SK-N-SH treated with all-trans-retinoic acid at 6 μM for 48 hours (cell line): ENCODE measurements at regions not wholly inside any gene's neighbourhood (a gene's known extent, or its start where the extent isn't known, plus 50 kb on each side); places are given as distances from the start of the nearest gene placed in this dataset.

Experiments
- ATAC-seq: fragments of 200-7000 bp; cut with Tn5 transposase; 3 replicates; pipeline ENCODE4 v1.9.1; 2020; ENCODE audit warnings: mild to moderate bottlenecking, moderate library complexity
- BACH2 ChIP-seq: fragments of 250-450 bp; sonication (Bioruptor Pico); IDR thresholded peaks from 2 replicates; pipeline ENCODE4 v1.9.0; 2021; ENCODE audit warnings: mild to moderate bottlenecking, borderline replicate concordance
- CSDC2 ChIP-seq: fragments of 250-450 bp; sonication (Bioruptor Pico); IDR thresholded peaks from 2 replicates; pipeline ENCODE4 v1.5.0; 2020; ENCODE audit warnings: mild to moderate bottlenecking, moderate library complexity
- ESRRG ChIP-seq: fragments of 250-450 bp; sonication (Bioruptor Pico); IDR thresholded peaks from 2 replicates; pipeline ENCODE4 v1.6.1; 2021; ENCODE audit warnings: mild to moderate bottlenecking
- GLIS3 ChIP-seq: fragments of 250-450 bp; sonication (Bioruptor Pico); IDR thresholded peaks from 2 replicates; pipeline ENCODE4 v1.5.0; 2020; ENCODE audit warnings: mild to moderate bottlenecking, moderate library complexity
- ISL1 ChIP-seq: fragments of 250-450 bp; sonication (Bioruptor Pico); IDR thresholded peaks from 2 replicates; pipeline ENCODE4 v2.1.2; 2022; ENCODE audit warnings: mild to moderate bottlenecking, moderate library complexity
- OSR1 ChIP-seq: fragments of 250-450 bp; sonication (Bioruptor Pico); IDR thresholded peaks from 2 replicates; pipeline ENCODE4 v1.8.0; 2022; ENCODE audit warnings: moderate library complexity, mild to moderate bottlenecking, inconsistent platforms
- POU6F1 ChIP-seq: fragments of 250-450 bp; sonication (Bioruptor Pico); IDR thresholded peaks from 2 replicates; pipeline ENCODE4 v1.8.0; 2021; ENCODE audit warnings: low read depth, mild to moderate bottlenecking, moderate library complexity, borderline replicate concordance
- PPARA ChIP-seq: fragments of 250-450 bp; sonication (Bioruptor Pico); IDR thresholded peaks from 2 replicates; pipeline ENCODE4 v1.5.0; 2020; ENCODE audit warnings: mild to moderate bottlenecking, borderline replicate concordance
- RARB ChIP-seq: fragments of 250-450 bp; sonication (Bioruptor Pico); IDR thresholded peaks from 2 replicates; pipeline ENCODE4 v1.8.0; 2021; ENCODE audit warnings: mild to moderate bottlenecking, moderate library complexity
- TCF4 ChIP-seq: fragments of 250-450 bp; sonication (Bioruptor Pico); IDR thresholded peaks from 2 replicates; pipeline ENCODE4 v1.8.0; 2021; ENCODE audit warnings: mild to moderate bottlenecking, moderate library complexity, borderline replicate concordance
- TOX ChIP-seq: fragments of 250-450 bp; sonication (Bioruptor Pico); IDR thresholded peaks from 2 replicates; pipeline ENCODE4 v1.8.0; 2021; ENCODE audit warnings: mild to moderate bottlenecking, moderate library complexity, borderline replicate concordance
- TSHZ2 ChIP-seq: fragments of 250-450 bp; sonication (Bioruptor Pico); IDR thresholded peaks from 2 replicates; pipeline ENCODE4 v1.5.0; 2020; ENCODE audit warnings: mild to moderate bottlenecking, moderate library complexity
- ZC3H10 ChIP-seq: fragments of 250-450 bp; sonication (Bioruptor Pico); IDR thresholded peaks from 2 replicates; pipeline ENCODE4 v1.5.1; 2021; ENCODE audit warnings: mild to moderate bottlenecking, moderate library complexity
- ZFP3 ChIP-seq: fragments of 250-450 bp; sonication (Bioruptor Pico); IDR thresholded peaks from 2 replicates; pipeline ENCODE4 v1.5.0; 2020; ENCODE audit warnings: mild to moderate bottlenecking, moderate library complexity
- ZFP30 ChIP-seq: fragments of 450-650 bp; formaldehyde crosslinking; IDR thresholded peaks from 2 replicates; pipeline ENCODE4 v1.5.0; 2022; ENCODE audit warnings: mild to moderate bottlenecking, moderate library complexity
- ZNF565 ChIP-seq: fragments of 450-650 bp; formaldehyde crosslinking; conservative IDR thresholded peaks from 2 replicates; pipeline ENCODE4 v1.5.0; 2020; ENCODE audit warnings: low read depth, mild to moderate bottlenecking, moderate library complexity
- ZNF70 ChIP-seq: fragments of 450-650 bp; formaldehyde crosslinking; IDR thresholded peaks from 2 replicates; pipeline ENCODE4 v1.5.0; 2020; ENCODE audit warnings: mild to moderate bottlenecking, moderate library complexity
- ZNF8 ChIP-seq: fragments of 450-650 bp; formaldehyde crosslinking; IDR thresholded peaks from 2 replicates; pipeline ENCODE4 v1.5.0; 2020; ENCODE audit warnings: mild to moderate bottlenecking, moderate library complexity
- TF ChIP-seq, protein P1 (sequence below): fragments of 250-450 bp; sonication (Bioruptor Pico); IDR thresholded peaks from 2 replicates; pipeline ENCODE4 v1.8.0; 2020; ENCODE audit warnings: mild to moderate bottlenecking, moderate library complexity, borderline replicate concordance

GRCh38 chr1:229815076-229815475 lies 189.0 kb downstream of the URB2 start:
- TF ChIP-seq ZFP3 (CRISPR knock-in tag): no peak
- ATAC-seq: no peak

- ATAC-seq: no peak
These were observed 189.9 kb downstream of the URB2 start for GRCh38 chr1:229815961-229816360.

DNA sequence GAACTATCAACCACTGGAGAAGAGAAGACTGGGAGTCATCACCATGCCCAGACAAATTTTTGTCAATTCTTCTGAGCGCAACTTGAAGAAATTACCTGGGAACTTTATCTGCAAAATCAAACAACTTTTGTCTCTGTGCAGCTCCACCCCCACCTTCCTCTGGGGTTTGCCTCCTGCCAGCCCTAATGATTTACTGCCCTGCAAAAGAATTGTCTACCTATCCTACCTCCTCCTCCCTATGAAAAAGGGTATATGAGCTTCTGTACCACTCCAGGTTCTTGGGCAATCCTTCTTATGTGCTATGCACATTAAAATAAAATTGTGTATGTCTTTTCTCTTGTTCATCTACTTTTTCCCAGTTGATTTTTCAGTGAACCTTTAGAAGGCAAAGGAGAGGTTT lies 191.9 kb downstream of the URB2 start:
- ATAC-seq: no peak

More at GRCh38 chr1:229815961-229816360, 189.9 kb downstream of the URB2 start:
- TF ChIP-seq ZNF70 (CRISPR knock-in tag): no peak
- no peak for TF ChIP-seq ZFP3 (CRISPR knock-in tag)
- TF ChIP-seq TCF4 (CRISPR knock-in tag): no peak
- TF ChIP-seq ISL1 (CRISPR knock-in tag): no peak
- TF ChIP-seq ESRRG: no peak
- TF ChIP-seq ZNF565 (CRISPR knock-in tag): no peak
- no peak for TF ChIP-seq ZC3H10 (CRISPR knock-in tag)
- no peak for TF ChIP-seq ZFP30
- no peak for TF ChIP-seq ZNF8
- TF ChIP-seq CSDC2: no peak
- TF ChIP-seq GLIS3 (CRISPR knock-in tag): no peak
- no peak for TF ChIP-seq POU6F1 (CRISPR knock-in tag)
- TF ChIP-seq, protein P1, sequence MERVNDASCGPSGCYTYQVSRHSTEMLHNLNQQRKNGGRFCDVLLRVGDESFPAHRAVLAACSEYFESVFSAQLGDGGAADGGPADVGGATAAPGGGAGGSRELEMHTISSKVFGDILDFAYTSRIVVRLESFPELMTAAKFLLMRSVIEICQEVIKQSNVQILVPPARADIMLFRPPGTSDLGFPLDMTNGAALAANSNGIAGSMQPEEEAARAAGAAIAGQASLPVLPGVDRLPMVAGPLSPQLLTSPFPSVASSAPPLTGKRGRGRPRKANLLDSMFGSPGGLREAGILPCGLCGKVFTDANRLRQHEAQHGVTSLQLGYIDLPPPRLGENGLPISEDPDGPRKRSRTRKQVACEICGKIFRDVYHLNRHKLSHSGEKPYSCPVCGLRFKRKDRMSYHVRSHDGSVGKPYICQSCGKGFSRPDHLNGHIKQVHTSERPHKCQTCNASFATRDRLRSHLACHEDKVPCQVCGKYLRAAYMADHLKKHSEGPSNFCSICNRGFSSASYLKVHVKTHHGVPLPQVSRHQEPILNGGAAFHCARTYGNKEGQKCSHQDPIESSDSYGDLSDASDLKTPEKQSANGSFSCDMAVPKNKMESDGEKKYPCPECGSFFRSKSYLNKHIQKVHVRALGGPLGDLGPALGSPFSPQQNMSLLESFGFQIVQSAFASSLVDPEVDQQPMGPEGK (CRISPR knock-in tag): no peak
- TF ChIP-seq BACH2: no peak
- TF ChIP-seq OSR1 (CRISPR knock-in tag): no peak

More for the DNA sequence above, 191.9 kb downstream of the URB2 start:
- no peak for TF ChIP-seq ZFP3 (CRISPR knock-in tag)
- TF ChIP-seq, protein P1 (CRISPR knock-in tag): no peak
- TF ChIP-seq ZNF70 (CRISPR knock-in tag): no peak
- no peak for TF ChIP-seq ZNF8
- no peak for TF ChIP-seq TOX (CRISPR knock-in tag)
- TF ChIP-seq PPARA: no peak
- TF ChIP-seq OSR1 (CRISPR knock-in tag): no peak
- no peak for TF ChIP-seq ISL1 (CRISPR knock-in tag)
- TF ChIP-seq BACH2: no peak
- TF ChIP-seq TCF4 (CRISPR knock-in tag): no peak
- no peak for TF ChIP-seq ZFP30
- TF ChIP-seq TSHZ2 (CRISPR knock-in tag): no peak
- TF ChIP-seq RARB: no peak
- TF ChIP-seq ZC3H10 (CRISPR knock-in tag): no peak
